ENCODE measurements at regions not wholly inside any gene's neighbourhood (a gene's known extent, or its start where the extent isn't known, plus 50 kb on each side); places are given as distances from the start of the nearest gene placed in this dataset.
"Not testable (repeated sequence)": the region's sequence is repeated elsewhere in the genome, so short reads cannot be mapped to it uniquely, and the experiment has no call there.

GRCh38 chr18:15164446-15164845 lies 416.5 kb downstream of the ANKRD30B start:
- DNase-seq (ENCODE audit: low spot score); H3K27me3 ChIP-seq (ENCODE audit: insufficient read depth, poor library complexity, severe bottlenecking); H3K9me3 ChIP-seq (ENCODE audit: severe bottlenecking); H3K4me3 ChIP-seq (ENCODE audit: severe bottlenecking); H3K36me3 ChIP-seq (ENCODE audit: low read depth); ATAC-seq (ENCODE audit: low read depth); H3K4me1 ChIP-seq (ENCODE audit: insufficient read depth, poor library complexity, severe bottlenecking); H3K27ac ChIP-seq (ENCODE audit: poor library complexity, severe bottlenecking): not testable (repeated sequence)

GRCh38 chr18:15165048-15165447 lies 417.1 kb downstream of the ANKRD30B start:
- no peak overlapping the region for H3K4me3 ChIP-seq (ENCODE audit: severe bottlenecking)
- TF ChIP-seq CTCF (IDR thresholded peaks at IDR 0.05; ENCODE audit: poor library complexity, severe bottlenecking) = no peak
- no peak for ATAC-seq (ENCODE audit: low read depth)

GRCh38 chr18:15193028-15193427 lies 445.1 kb downstream of the ANKRD30B start:
- H3K27ac ChIP-seq (ENCODE audit: poor library complexity, severe bottlenecking); DNase-seq (ENCODE audit: low spot score); H3K9me3 ChIP-seq (ENCODE audit: severe bottlenecking); ATAC-seq (ENCODE audit: low read depth); H3K4me3 ChIP-seq (ENCODE audit: severe bottlenecking); H3K4me1 ChIP-seq (ENCODE audit: insufficient read depth, poor library complexity, severe bottlenecking); H3K36me3 ChIP-seq (ENCODE audit: low read depth): not testable (repeated sequence)
- peaks cover 12% of the 10 kb centered on the region for H3K27me3 ChIP-seq (ENCODE audit: insufficient read depth, poor library complexity, severe bottlenecking)

More at GRCh38 chr18:15165048-15165447, 417.1 kb downstream of the ANKRD30B start:
- no peak for DNase-seq (ENCODE audit: low spot score)
- H3K36me3 ChIP-seq (ENCODE audit: low read depth) = no peaks in the 10 kb centered on the region
- no peak overlapping the region for H3K27ac ChIP-seq (ENCODE audit: poor library complexity, severe bottlenecking)
- H3K4me1 ChIP-seq (ENCODE audit: insufficient read depth, poor library complexity, severe bottlenecking) = no peaks in the 10 kb centered on the region
- no peaks in the 10 kb centered on the region for H3K9me3 ChIP-seq (ENCODE audit: severe bottlenecking)
- H3K27me3 ChIP-seq (ENCODE audit: insufficient read depth, poor library complexity, severe bottlenecking) = peaks cover 9% of the 10 kb centered on the region

- not testable (repeated sequence) for H3K27ac ChIP-seq (ENCODE audit: poor library complexity, severe bottlenecking); H3K4me1 ChIP-seq (ENCODE audit: insufficient read depth, poor library complexity, severe bottlenecking); ATAC-seq (ENCODE audit: low read depth); DNase-seq (ENCODE audit: low spot score); H3K36me3 ChIP-seq (ENCODE audit: low read depth); H3K4me3 ChIP-seq (ENCODE audit: severe bottlenecking); H3K9me3 ChIP-seq (ENCODE audit: severe bottlenecking)
- H3K27me3 ChIP-seq (ENCODE audit: insufficient read depth, poor library complexity, severe bottlenecking) = peaks cover 20% of the 10 kb centered on the region
Observed at GRCh38 chr18:15193813-15194212, 445.8 kb downstream of the ANKRD30B start.

- not testable (repeated sequence) for ATAC-seq (ENCODE audit: low read depth); H3K4me1 ChIP-seq (ENCODE audit: insufficient read depth, poor library complexity, severe bottlenecking); H3K27ac ChIP-seq (ENCODE audit: poor library complexity, severe bottlenecking); H3K4me3 ChIP-seq (ENCODE audit: severe bottlenecking); H3K36me3 ChIP-seq (ENCODE audit: low read depth); H3K9me3 ChIP-seq (ENCODE audit: severe bottlenecking)
- peak; percentile 29 for DNase-seq (ENCODE audit: low spot score)
- peaks cover 30% of the 10 kb centered on the region for H3K27me3 ChIP-seq (ENCODE audit: insufficient read depth, poor library complexity, severe bottlenecking)
Observed at GRCh38 chr18:15197338-15198115, 449.6 kb downstream of the ANKRD30B start.

GRCh38 chr18:15198116-15198389 lies 450.1 kb downstream of the ANKRD30B start:
- Histone ChIP-seq H3K27me3 (ENCODE audit: insufficient read depth, poor library complexity, severe bottlenecking) (peaks cover 30% of the 10 kb centered on the region), H3K4me3 (ENCODE audit: severe bottlenecking) (no peak overlapping the region), H3K4me1 (ENCODE audit: insufficient read depth, poor library complexity, severe bottlenecking) (no peaks in the 10 kb centered on the region), H3K36me3 (ENCODE audit: low read depth) (no peaks in the 10 kb centered on the region), H3K27ac (ENCODE audit: poor library complexity, severe bottlenecking) (no peak overlapping the region), H3K9me3 (ENCODE audit: severe bottlenecking) (no peaks in the 10 kb centered on the region)
- no peak for DNase-seq (ENCODE audit: low spot score)
- no peak for ATAC-seq (ENCODE audit: low read depth)
- TF ChIP-seq CTCF (IDR thresholded peaks at IDR 0.05; ENCODE audit: poor library complexity, severe bottlenecking) = no peak

Data from RWPE2 (cell line).